IMR-90 (cell line): ENCODE measurements at regions not wholly inside any gene's neighbourhood (a gene's known extent, or its start where the extent isn't known, plus 50 kb on each side); places are given as distances from the start of the nearest gene placed in this dataset.

Experiments
- ATAC-seq: fragments of 200-7000 bp; cut with Tn5 transposase; 2 replicates; pipeline ENCODE4 v1.9.1; 2020; ENCODE audit warnings: low read depth, mild to moderate bottlenecking, moderate library complexity
- BruUV-seq: library from RNA; stranded (reverse); fragments of 400-500 nt; replicated peaks from 2 replicates; lab custom pipeline; 2021; lab: Mats Ljungman, UMichigan
- CTCF ChIA-PET: fragments of 300-600 bp; formaldehyde crosslinking; extraction: SDS; loops from one replicate; lab custom pipeline; 2021; ENCODE audit warnings: antibody characterized with exemption; lab: Yijun Ruan, JAX
- POLR2A ChIA-PET: fragments of 300-600 bp; sonication (Branson Sonifier 250); formaldehyde crosslinking; loops from one replicate; lab custom pipeline; 2022; ENCODE audit warnings: antibody characterized with exemption; ENCODE audit not compliant: unreplicated experiment; lab: Charles Lee
- DNase-seq: peaks from one replicate; pipeline ENCODE4 v3.0.0; 2013
- H2AFZ ChIP-seq: replicated peaks from 2 replicates; pipeline ENCODE3; 2013; ENCODE audit warnings: low read length, mild to moderate bottlenecking; ENCODE audit not compliant: poor library complexity
- H2AK5ac ChIP-seq: 2 replicates; pipeline ENCODE4 v1.6.1; 2013; ENCODE audit warnings: low read depth, low read length, inconsistent platforms
- H2AK9ac ChIP-seq: replicated peaks from 2 replicates; pipeline ENCODE3; 2013; ENCODE audit warnings: mild to moderate bottlenecking, low read depth, low read length, moderate library complexity; ENCODE audit not compliant: poor library complexity
- H2BK120ac ChIP-seq: 2 replicates; pipeline ENCODE4 v1.6.1; 2013; ENCODE audit warnings: low read depth, low read length, inconsistent platforms
- H2BK15ac ChIP-seq: 3 replicates; pipeline ENCODE4 v1.6.1; 2013; ENCODE audit warnings: low read depth, low read length, inconsistent platforms
- H2BK20ac ChIP-seq: 2 replicates; pipeline ENCODE4 v1.6.1; 2013; ENCODE audit warnings: low read depth, mild to moderate bottlenecking, inconsistent platforms, low read length, moderate library complexity
- H2BK5ac ChIP-seq: 2 replicates; pipeline ENCODE4 v1.6.1; 2013; ENCODE audit warnings: mild to moderate bottlenecking, low read depth, low read length, inconsistent platforms; ENCODE audit not compliant: poor library complexity, severe bottlenecking
- H3K14ac ChIP-seq: replicated peaks from 2 replicates; pipeline ENCODE4 v1.6.1; 2013; ENCODE audit warnings: low read depth, low read length, inconsistent platforms
- H3K18ac ChIP-seq: 2 replicates; pipeline ENCODE4 v1.6.1; 2013; ENCODE audit warnings: low read depth, low read length, control low read depth
- H3K23ac ChIP-seq: 2 replicates; pipeline ENCODE4 v1.6.1; 2013; ENCODE audit warnings: low read depth, low read length, inconsistent platforms
- H3K27ac ChIP-seq: 2 replicates; pipeline ENCODE4 v1.5.1; 2013; ENCODE audit warnings: mild to moderate bottlenecking, control low read depth, low read length; ENCODE audit not compliant: insufficient read depth
- H3K27me3 ChIP-seq: 2 replicates; pipeline ENCODE4 v1.6.1; 2013; ENCODE audit warnings: low read length; ENCODE audit not compliant: control insufficient read depth, insufficient read depth
- H3K36me3 ChIP-seq: 2 replicates; pipeline ENCODE4 v1.6.1; 2013; ENCODE audit warnings: low read length, mixed read lengths; ENCODE audit not compliant: control insufficient read depth, insufficient read depth
- H3K4ac ChIP-seq: 2 replicates; pipeline ENCODE4 v1.6.1; 2013; ENCODE audit warnings: low read depth, low read length, inconsistent platforms
- H3K4me1 ChIP-seq: 2 replicates; pipeline ENCODE4 v1.6.1; 2013; ENCODE audit warnings: low read length, mixed read lengths; ENCODE audit not compliant: control insufficient read depth, insufficient read depth
- H3K4me2 ChIP-seq: 2 replicates; pipeline ENCODE4 v1.6.1; 2013; ENCODE audit warnings: low read depth, mild to moderate bottlenecking, control low read depth, low read length, moderate library complexity
- H3K4me3 ChIP-seq: 2 replicates; pipeline ENCODE4 v1.5.1; 2013; ENCODE audit warnings: low read depth, mild to moderate bottlenecking, control low read depth, low read length, moderate library complexity; ENCODE audit not compliant: insufficient read depth
- H3K56ac ChIP-seq: 2 replicates; pipeline ENCODE4 v1.6.1; 2013; ENCODE audit warnings: low read length, inconsistent platforms; ENCODE audit not compliant: insufficient read depth; ENCODE audit errors: extremely low read depth
- H3K79me1 ChIP-seq, 2 experiments: 2 replicates each; pipeline ENCODE4 v1.6.1; 2013; ENCODE audit warnings: low read length in 2 of 2, inconsistent platforms in 1 of 2, low read depth in 1 of 2
- H3K9ac ChIP-seq: 2 replicates; pipeline ENCODE4 v1.6.1; 2013; ENCODE audit warnings: low read depth, low read length, control low read depth
- H3K9me1 ChIP-seq: 2 replicates; pipeline ENCODE4 v1.6.1; 2013; ENCODE audit warnings: low read length, inconsistent platforms; ENCODE audit not compliant: insufficient read depth
- H3K9me3 ChIP-seq: 2 replicates; pipeline ENCODE4 v1.6.1; 2013; ENCODE audit warnings: low read length; ENCODE audit not compliant: control insufficient read depth, insufficient read depth
- H4K20me1 ChIP-seq: 2 replicates; pipeline ENCODE4 v1.6.1; 2013; ENCODE audit warnings: low read length, inconsistent platforms; ENCODE audit not compliant: insufficient read depth
- H4K5ac ChIP-seq: 2 replicates; pipeline ENCODE4 v1.6.1; 2013; ENCODE audit warnings: mild to moderate bottlenecking, low read depth, low read length, control low read depth
- H4K8ac ChIP-seq, 2 experiments: 2 replicates each; pipeline ENCODE4 v1.6.1; 2013; ENCODE audit warnings: low read depth in 2 of 2, low read length in 2 of 2, control low read depth in 1 of 2, inconsistent platforms in 1 of 2
- H4K91ac ChIP-seq: 2 replicates; pipeline ENCODE4 v1.6.1; 2013; ENCODE audit warnings: low read depth, low read length, inconsistent platforms; ENCODE audit not compliant: insufficient read depth
- BHLHE40 ChIP-seq: fragments of 150-350 bp; IDR thresholded peaks from 2 replicates; pipeline ENCODE4 v1.6.1; 2016; ENCODE audit warnings: mild to moderate bottlenecking, low read depth, low read length
- CEBPB ChIP-seq: IDR thresholded peaks from 2 replicates; pipeline ENCODE4 v1.6.1; 2012; ENCODE audit warnings: low read depth, low read length, improper control_type of control experiment
- CHD1 ChIP-seq: IDR thresholded peaks from 2 replicates; pipeline ENCODE4 v1.6.1; 2012; ENCODE audit warnings: low read depth, low read length, improper control_type of control experiment
- FOS ChIP-seq: fragments of 150-350 bp; IDR thresholded peaks from 2 replicates; pipeline ENCODE4 v1.6.1; 2016; ENCODE audit warnings: low read depth, low read length
- MAFK ChIP-seq: IDR thresholded peaks from 2 replicates; pipeline ENCODE4 v1.6.1; 2012; ENCODE audit warnings: low read depth, low read length, improper control_type of control experiment
- MAZ ChIP-seq: IDR thresholded peaks from 2 replicates; pipeline ENCODE4 v1.6.1; 2012; ENCODE audit warnings: low read depth, mild to moderate bottlenecking, low read length, improper control_type of control experiment, moderate library complexity, borderline replicate concordance
- MXI1 ChIP-seq: IDR thresholded peaks from 2 replicates; pipeline ENCODE4 v1.6.1; 2012; ENCODE audit warnings: low read depth, mild to moderate bottlenecking, low read length, moderate library complexity, borderline replicate concordance
- NFE2L2 ChIP-seq: fragments of 150-350 bp; IDR thresholded peaks from 2 replicates; pipeline ENCODE4 v1.6.1; 2016; ENCODE audit warnings: low read depth, mild to moderate bottlenecking, low read length
- POLR2A ChIP-seq: IDR thresholded peaks from 2 replicates; pipeline ENCODE4 v1.6.1; 2012; ENCODE audit warnings: mild to moderate bottlenecking, low read depth, low read length
- RAD21 ChIP-seq: IDR thresholded peaks from 2 replicates; pipeline ENCODE4 v1.6.1; 2012; ENCODE audit warnings: low read length, improper control_type of control experiment
- RCOR1 ChIP-seq: IDR thresholded peaks from 2 replicates; pipeline ENCODE4 v1.6.1; 2012; ENCODE audit warnings: mild to moderate bottlenecking, low read length, improper control_type of control experiment; ENCODE audit not compliant: insufficient replicate concordance
- RFX5 ChIP-seq: IDR thresholded peaks from 2 replicates; pipeline ENCODE4 v1.8.0; 2012; ENCODE audit warnings: low read depth, mild to moderate bottlenecking, low read length, moderate library complexity
- SMC3 ChIP-seq: fragments of 150-350 bp; IDR thresholded peaks from 2 replicates; pipeline ENCODE4 v1.6.1; 2016; ENCODE audit warnings: low read depth, mild to moderate bottlenecking, antibody characterized with exemption, low read length, moderate library complexity
- WGBS, 2 experiments: methylation state at CpG; one replicate each; pipeline versions ENCODE4 v1.1.5 to v1.1.7; 2013; ENCODE audit warnings: missing lambda C conversion rate in 2 of 2; ENCODE audit not compliant: insufficient read length in 1 of 2; ENCODE audit errors: extremely low coverage in 2 of 2; 5-methylcytosine and 5-hydroxymethylcytosine counted together
- dilution Hi-C: fragments of 300-500 bp; cut with HindIII; formaldehyde crosslinking; loops from one replicate; pipeline ENCODE4 v1.14.3; 2018; ENCODE audit warnings: low sequenced_read_pairs; ENCODE audit not compliant: unreplicated experiment
- in situ Hi-C: fragments of 300-500 bp; cut with MboI; formaldehyde crosslinking; loops from 3 replicates; pipeline ENCODE4 v1.14.3; 2019; ENCODE audit warnings: low sequenced_read_pairs, inconsistent platforms, mixed read lengths
- intact Hi-C: fragments of 100-400 bp; cut with micrococcal nuclease; formaldehyde crosslinking; loops from 2 replicates; pipeline ENCODE4 v1.10.0; 2022
- TF ChIP-seq, protein P1 (sequence below): fragments of 150-350 bp; IDR thresholded peaks from 2 replicates; pipeline ENCODE4 v1.6.1; 2016; ENCODE audit warnings: low read depth, mild to moderate bottlenecking, low read length, moderate library complexity, borderline replicate concordance
- TF ChIP-seq, protein P2 (sequence below): fragments of 150-350 bp; IDR thresholded peaks from 2 replicates; pipeline ENCODE4 v1.6.1; 2017; ENCODE audit warnings: mild to moderate bottlenecking, antibody characterized with exemption, low read length, low read depth
- TF ChIP-seq, protein P3 (sequence below): conservative IDR thresholded peaks from 2 replicates; pipeline ENCODE4 v1.5.1; 2012; ENCODE audit warnings: mild to moderate bottlenecking, low read depth, low read length, improper control_type of control experiment

DNA sequence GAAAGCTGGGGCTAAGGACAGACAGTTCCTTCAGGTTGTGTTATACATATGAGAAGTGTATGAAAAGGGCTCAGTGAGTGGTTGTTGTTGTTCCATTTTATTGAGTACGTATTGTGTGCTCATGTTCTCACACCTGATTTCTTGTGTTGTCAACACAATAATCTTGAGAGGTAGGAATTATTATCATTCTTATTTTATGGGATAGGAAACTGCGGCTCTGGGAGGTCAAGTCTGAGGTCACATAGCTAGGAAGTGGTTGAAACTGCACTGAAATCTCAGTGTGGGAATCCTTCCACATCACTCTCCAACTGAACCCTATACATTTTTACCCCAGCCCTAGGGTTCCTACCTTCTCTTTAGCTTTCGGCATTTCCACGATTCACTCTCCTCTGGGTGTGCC, 124.2 kb upstream of the CXCR4 start:
- Histone ChIP-seq H3K4me1 (no peaks in the 10 kb centered on the region), H3K4ac (no peak overlapping the region), H4K20me1 (no peaks in the 10 kb centered on the region), H4K91ac (no peak overlapping the region), H2BK5ac (no peak overlapping the region), H3K9me1 (no peaks in the 10 kb centered on the region), H3K27ac (no peak overlapping the region), H2AK9ac (no peak overlapping the region), H3K14ac (no peak overlapping the region), H3K4me2 (no peak overlapping the region), H3K56ac (no peak overlapping the region), H2BK120ac (no peak overlapping the region), H3K18ac (no peak overlapping the region), H4K5ac (no peak overlapping the region), H2AFZ (no peak overlapping the region), H3K9me3 (no peaks in the 10 kb centered on the region), H3K36me3 (no peaks in the 10 kb centered on the region), H3K23ac (no peak overlapping the region), H3K9ac (no peak overlapping the region), H4K8ac (no peak overlapping the region), H3K79me1 (no peaks in the 10 kb centered on the region), H3K4me3 (no peak overlapping the region), H2AK5ac (no peak overlapping the region), H2BK20ac (no peak overlapping the region), H2BK15ac (no peak overlapping the region), H3K27me3 (no peaks in the 10 kb centered on the region)
- WGBS, 2 experiments = no CpG with 5 or more reads among the region's 4 CpGs
- DNase-seq (no peak), ATAC-seq (no peak)
- TF ChIP-seq, protein P1, sequence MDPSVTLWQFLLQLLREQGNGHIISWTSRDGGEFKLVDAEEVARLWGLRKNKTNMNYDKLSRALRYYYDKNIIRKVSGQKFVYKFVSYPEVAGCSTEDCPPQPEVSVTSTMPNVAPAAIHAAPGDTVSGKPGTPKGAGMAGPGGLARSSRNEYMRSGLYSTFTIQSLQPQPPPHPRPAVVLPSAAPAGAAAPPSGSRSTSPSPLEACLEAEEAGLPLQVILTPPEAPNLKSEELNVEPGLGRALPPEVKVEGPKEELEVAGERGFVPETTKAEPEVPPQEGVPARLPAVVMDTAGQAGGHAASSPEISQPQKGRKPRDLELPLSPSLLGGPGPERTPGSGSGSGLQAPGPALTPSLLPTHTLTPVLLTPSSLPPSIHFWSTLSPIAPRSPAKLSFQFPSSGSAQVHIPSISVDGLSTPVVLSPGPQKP = no peak
- TF ChIP-seq, protein P2, sequence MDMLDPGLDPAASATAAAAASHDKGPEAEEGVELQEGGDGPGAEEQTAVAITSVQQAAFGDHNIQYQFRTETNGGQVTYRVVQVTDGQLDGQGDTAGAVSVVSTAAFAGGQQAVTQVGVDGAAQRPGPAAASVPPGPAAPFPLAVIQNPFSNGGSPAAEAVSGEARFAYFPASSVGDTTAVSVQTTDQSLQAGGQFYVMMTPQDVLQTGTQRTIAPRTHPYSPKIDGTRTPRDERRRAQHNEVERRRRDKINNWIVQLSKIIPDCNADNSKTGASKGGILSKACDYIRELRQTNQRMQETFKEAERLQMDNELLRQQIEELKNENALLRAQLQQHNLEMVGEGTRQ = no peak
- no peak for TF ChIP-seq POLR2A
- TF ChIP-seq MXI1 = no peak
- no peak for TF ChIP-seq FOS
- no peak for TF ChIP-seq CHD1
- no peak for TF ChIP-seq MAZ
- no peak for TF ChIP-seq BHLHE40
- TF ChIP-seq RFX5 = no peak
- TF ChIP-seq MAFK = no peak
- no peak for TF ChIP-seq NFE2L2
- TF ChIP-seq RCOR1 = no peak
- TF ChIP-seq SMC3 = no peak
- TF ChIP-seq, protein P3, sequence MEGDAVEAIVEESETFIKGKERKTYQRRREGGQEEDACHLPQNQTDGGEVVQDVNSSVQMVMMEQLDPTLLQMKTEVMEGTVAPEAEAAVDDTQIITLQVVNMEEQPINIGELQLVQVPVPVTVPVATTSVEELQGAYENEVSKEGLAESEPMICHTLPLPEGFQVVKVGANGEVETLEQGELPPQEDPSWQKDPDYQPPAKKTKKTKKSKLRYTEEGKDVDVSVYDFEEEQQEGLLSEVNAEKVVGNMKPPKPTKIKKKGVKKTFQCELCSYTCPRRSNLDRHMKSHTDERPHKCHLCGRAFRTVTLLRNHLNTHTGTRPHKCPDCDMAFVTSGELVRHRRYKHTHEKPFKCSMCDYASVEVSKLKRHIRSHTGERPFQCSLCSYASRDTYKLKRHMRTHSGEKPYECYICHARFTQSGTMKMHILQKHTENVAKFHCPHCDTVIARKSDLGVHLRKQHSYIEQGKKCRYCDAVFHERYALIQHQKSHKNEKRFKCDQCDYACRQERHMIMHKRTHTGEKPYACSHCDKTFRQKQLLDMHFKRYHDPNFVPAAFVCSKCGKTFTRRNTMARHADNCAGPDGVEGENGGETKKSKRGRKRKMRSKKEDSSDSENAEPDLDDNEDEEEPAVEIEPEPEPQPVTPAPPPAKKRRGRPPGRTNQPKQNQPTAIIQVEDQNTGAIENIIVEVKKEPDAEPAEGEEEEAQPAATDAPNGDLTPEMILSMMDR = no peak
- no peak for TF ChIP-seq CEBPB
- TF ChIP-seq RAD21 = no peak
- intact Hi-C loops = no loop called here
- CTCF ChIA-PET = no interaction called here
- POLR2A ChIA-PET = no interaction called here
- dilution Hi-C loops = no loop called here
- BruUV-seq = no TSS peak
- in situ Hi-C loops = no loop called here
